K562 (cell line): ENCODE measurements at regions not wholly inside any gene's neighbourhood (a gene's known extent, or its start where the extent isn't known, plus 50 kb on each side); places are given as distances from the start of the nearest gene placed in this dataset.

Experiments
- ATAC-seq: fragments of 200-7000 bp; cut with Tn5 transposase; 3 replicates; pipeline ENCODE4 v1.9.1; 2020; ENCODE audit warnings: moderate library complexity
- BruUV-seq: library from RNA; stranded (reverse); fragments of 400-500 nt; replicated peaks from 2 replicates; lab custom pipeline; 2021; lab: Mats Ljungman, UMichigan
- CTCF ChIA-PET: fragments of 300-600 bp; formaldehyde crosslinking; extraction: SDS; loops from one replicate; lab custom pipeline; 2021; ENCODE audit warnings: low intra/inter-chr PET ratio; lab: Yijun Ruan, JAX
- POLR2A ChIA-PET: fragments of 300-600, 350-650 bp; sonication (Branson Sonifier 250); formaldehyde crosslinking; extraction: SDS; loops from one replicate; lab custom pipeline; 2021; ENCODE audit warnings: antibody characterized with exemption, inconsistent platforms; lab: Yijun Ruan, JAX
- DNase-seq, 4 experiments: peaks; one replicate each; pipeline versions ENCODE4 v3.0.0 to v3.0.0-alpha.2; 2011 to 2018; ENCODE audit warnings: low spot score in 3 of 4, mixed read lengths in 3 of 4; ENCODE audit errors: extremely low read depth in 1 of 4
- FAIRE-seq: peaks from 2 replicates; lab custom pipeline; 2011; peaks lifted over from hg19 to GRCh38; lab: Jason Lieb, UNC
- H2AFZ ChIP-seq: 2 replicates; pipeline ENCODE4 v1.6.0; 2011; ENCODE audit warnings: low read depth, low read length, control low read depth, inconsistent platforms
- H3K27ac ChIP-seq: fragments of 200-600 bp; 3 replicates; pipeline ENCODE4 v1.8.0; 2011; ENCODE audit warnings: low read depth, mild to moderate bottlenecking, control low read depth, inconsistent platforms, low read length, moderate library complexity, mixed read lengths; ENCODE audit errors: extremely low read depth
- H3K27me3 ChIP-seq, 2 experiments: fragments of 300-600 bp in 1 of 2; 2 replicates in 1 of 2; 3 replicates in 1 of 2; pipeline versions ENCODE4 v1.6.0 to v1.8.0; 2011; ENCODE audit warnings: inconsistent platforms in 2 of 2, low read length in 2 of 2, mild to moderate bottlenecking in 1 of 2, mixed read lengths in 1 of 2, moderate library complexity in 1 of 2; ENCODE audit not compliant: control insufficient read depth in 2 of 2, insufficient read depth in 2 of 2
- H3K36me3 ChIP-seq: fragments of 300-600 bp; 3 replicates; pipeline ENCODE4 v1.8.0; 2011; ENCODE audit warnings: mild to moderate bottlenecking, low read length, inconsistent platforms; ENCODE audit not compliant: control insufficient read depth, insufficient read depth
- H3K4me1 ChIP-seq, 2 experiments: fragments of 200-600 bp in 1 of 2; replicated peaks in 1 of 2; 2 replicates in 1 of 2; 3 replicates in 1 of 2; pipeline versions ENCODE4 v1.5.1 to v1.8.0; 2011; ENCODE audit warnings: inconsistent platforms in 2 of 2, low read length in 2 of 2, mild to moderate bottlenecking in 1 of 2, mixed read lengths in 1 of 2, moderate library complexity in 1 of 2; ENCODE audit not compliant: control insufficient read depth in 2 of 2, insufficient read depth in 2 of 2
- H3K4me2 ChIP-seq: 2 replicates; pipeline ENCODE4 v1.6.1; 2011; ENCODE audit warnings: low read length, control low read depth, inconsistent platforms, mixed read lengths; ENCODE audit not compliant: insufficient read depth
- H3K4me3 ChIP-seq: fragments of 200-600 bp; sonication (generic), shearing (Covaris generic); 2 replicates; pipeline ENCODE4 v1.5.1; 2016; ENCODE audit warnings: control low read depth, inconsistent platforms
- H3K79me2 ChIP-seq: fragments of 200-600 bp; 3 replicates; pipeline ENCODE4 v1.8.0; 2011; ENCODE audit warnings: low read length, inconsistent platforms; ENCODE audit not compliant: control insufficient read depth, insufficient read depth
- H3K9ac ChIP-seq, 2 experiments: 2 replicates each; pipeline versions ENCODE4 v1.6.0 to v1.6.1; 2011; ENCODE audit warnings: low read depth in 2 of 2, low read length in 2 of 2, control low read depth in 1 of 2, inconsistent platforms in 1 of 2, mild to moderate bottlenecking in 1 of 2, mixed read lengths in 1 of 2; ENCODE audit not compliant: insufficient read depth in 1 of 2
- H3K9me1 ChIP-seq: one replicate; pipeline ENCODE4 v1.6.0; 2011; ENCODE audit warnings: inconsistent platforms, mild to moderate bottlenecking, low read length, moderate library complexity; ENCODE audit not compliant: control insufficient read depth, insufficient read depth
- H3K9me3 ChIP-seq: replicated peaks from 2 replicates; pipeline ENCODE4 v1.5.1; 2011; ENCODE audit warnings: low read depth, low read length, inconsistent platforms; ENCODE audit not compliant: control insufficient read depth, insufficient read depth
- H4K20me1 ChIP-seq: replicated peaks from 2 replicates; pipeline ENCODE4 v1.6.1; 2011; ENCODE audit warnings: low read length, inconsistent platforms, mixed read lengths; ENCODE audit not compliant: control insufficient read depth, insufficient read depth
- BCL6 ChIP-seq: fragments of 250-450 bp; sonication (Bioruptor Pico); IDR thresholded peaks from 2 replicates; pipeline ENCODE4 v1.4.0; 2020
- CBFA2T2 ChIP-seq: fragments of 450-650 bp; conservative IDR thresholded peaks from 2 replicates; pipeline ENCODE4 v1.6.1; 2017; ENCODE audit warnings: mild to moderate bottlenecking
- GTF3C2 ChIP-seq: IDR thresholded peaks from 3 replicates; pipeline ENCODE4 v1.6.1; 2011; ENCODE audit warnings: borderline replicate concordance, mild to moderate bottlenecking, moderate library complexity; ENCODE audit not compliant: insufficient read length; ENCODE audit errors: extremely low read depth
- LCOR ChIP-seq: sonication (generic); formaldehyde crosslinking; IDR thresholded peaks from 2 replicates; pipeline ENCODE4 v1.8.0; 2022; ENCODE audit warnings: mild to moderate bottlenecking, missing genetic modification reagents
- NFXL1 ChIP-seq: fragments of 450-650 bp; formaldehyde crosslinking; IDR thresholded peaks from 2 replicates; pipeline ENCODE4 v1.4.0; 2021; ENCODE audit warnings: mild to moderate bottlenecking
- PHF8 ChIP-seq: fragments of 200-600 bp; sonication (generic); IDR thresholded peaks from 2 replicates; pipeline ENCODE4 v1.6.1; 2012; ENCODE audit warnings: mixed run types, mild to moderate bottlenecking, inconsistent platforms, low read length, moderate library complexity, borderline replicate concordance
- RBFOX2 ChIP-seq: fragments of 200-400 bp; formaldehyde crosslinking; IDR thresholded peaks from 2 replicates; pipeline ENCODE4 v1.6.1; 2017; ENCODE audit warnings: low read depth, mild to moderate bottlenecking, low read length, moderate library complexity
- SMARCE1 ChIP-seq: fragments of 450-650 bp; IDR thresholded peaks from 2 replicates; pipeline ENCODE4 v1.7.1; 2016; ENCODE audit warnings: mild to moderate bottlenecking
- SP1 ChIP-seq: sonication (generic); formaldehyde crosslinking; IDR thresholded peaks from 2 replicates; pipeline ENCODE4 v1.8.1; 2022; ENCODE audit warnings: mild to moderate bottlenecking, missing genetic modification reagents
- SRSF9 ChIP-seq: fragments of 200-400 bp; formaldehyde crosslinking; IDR thresholded peaks from 2 replicates; pipeline ENCODE4 v1.6.1; 2017; ENCODE audit warnings: low read depth, low read length, borderline replicate concordance
- TRIM25 ChIP-seq: fragments of 450-650 bp; IDR thresholded peaks from 2 replicates; pipeline ENCODE4 v1.7.0; 2016; ENCODE audit warnings: borderline replicate concordance
- ZHX1 ChIP-seq: fragments of 150-350 bp; conservative IDR thresholded peaks from 2 replicates; pipeline ENCODE4 v1.6.1; 2014; ENCODE audit warnings: low read length
- WGBS: fragments of 100-300 bp; shearing (Covaris generic); methylation state at CpG from one replicate; pipeline ENCODE4 v1.1.6; 2016; ENCODE audit warnings: low coverage, mixed read lengths; ENCODE audit not compliant: insufficient coverage; ENCODE audit errors: missing lambda C conversion rate; 5-methylcytosine and 5-hydroxymethylcytosine counted together
- in situ Hi-C: fragments of 300-500 bp; cut with MboI; formaldehyde crosslinking; loops from 4 replicates; pipeline ENCODE4 v1.15.0; 2018; ENCODE audit warnings: inconsistent platforms, mixed read lengths
- intact Hi-C: fragments of 100-400 bp; cut with micrococcal nuclease; formaldehyde crosslinking; loops from 2 replicates; pipeline ENCODE4 v1.14.2; 2022
- TF ChIP-seq, protein P1 (sequence below): fragments of 450-650 bp; IDR thresholded peaks from 2 replicates; pipeline ENCODE4 v1.7.1; 2018; ENCODE audit warnings: mild to moderate bottlenecking, low read depth; ENCODE audit not compliant: partially characterized antibody

DNA sequence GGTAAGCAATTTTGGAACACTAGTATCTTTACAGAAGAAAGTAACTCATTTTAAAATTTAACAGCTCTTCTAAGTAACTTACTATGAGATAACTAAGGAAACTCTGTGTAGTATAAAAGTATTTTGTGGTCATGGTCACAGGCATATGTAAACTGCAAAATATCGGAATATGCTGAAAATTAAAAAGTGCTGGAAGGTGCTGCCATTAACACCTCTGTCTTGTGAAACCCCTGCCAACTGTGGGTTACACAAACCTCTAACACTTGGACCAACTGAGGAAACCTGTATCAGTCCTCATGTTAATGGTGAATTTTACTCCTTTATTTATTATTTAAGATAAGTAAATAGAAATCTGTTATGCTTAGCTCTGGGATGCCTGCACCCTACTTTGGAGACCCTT, 206.7 kb downstream of the LACC1 start:
- Histone ChIP-seq H3K36me3 (no peaks in the 10 kb centered on the region), H3K4me3 (no peak overlapping the region), H3K79me2 (no peaks in the 10 kb centered on the region), H3K4me1 (no peaks in the 10 kb centered on the region), H3K9me3 (no peaks in the 10 kb centered on the region), H3K9ac (no peak overlapping the region), H3K4me2 (no peak overlapping the region), H4K20me1 (no peaks in the 10 kb centered on the region), H2AFZ (no peak overlapping the region), H3K27me3 (no peaks in the 10 kb centered on the region), H3K27ac (no peak overlapping the region), H3K9me1 (no peaks in the 10 kb centered on the region)
- POLR2A ChIA-PET: no interaction called here
- WGBS: 0% methylated on average over 1 of the region's 1 CpG
- CTCF ChIA-PET: no interaction called here
- DNase-seq: no peak
- no peak for ATAC-seq
- BruUV-seq: no TSS peak
- intact Hi-C loops: no loop called here
- no peak for FAIRE-seq
- in situ Hi-C loops: no loop called here
- TF ChIP-seq, protein P1, sequence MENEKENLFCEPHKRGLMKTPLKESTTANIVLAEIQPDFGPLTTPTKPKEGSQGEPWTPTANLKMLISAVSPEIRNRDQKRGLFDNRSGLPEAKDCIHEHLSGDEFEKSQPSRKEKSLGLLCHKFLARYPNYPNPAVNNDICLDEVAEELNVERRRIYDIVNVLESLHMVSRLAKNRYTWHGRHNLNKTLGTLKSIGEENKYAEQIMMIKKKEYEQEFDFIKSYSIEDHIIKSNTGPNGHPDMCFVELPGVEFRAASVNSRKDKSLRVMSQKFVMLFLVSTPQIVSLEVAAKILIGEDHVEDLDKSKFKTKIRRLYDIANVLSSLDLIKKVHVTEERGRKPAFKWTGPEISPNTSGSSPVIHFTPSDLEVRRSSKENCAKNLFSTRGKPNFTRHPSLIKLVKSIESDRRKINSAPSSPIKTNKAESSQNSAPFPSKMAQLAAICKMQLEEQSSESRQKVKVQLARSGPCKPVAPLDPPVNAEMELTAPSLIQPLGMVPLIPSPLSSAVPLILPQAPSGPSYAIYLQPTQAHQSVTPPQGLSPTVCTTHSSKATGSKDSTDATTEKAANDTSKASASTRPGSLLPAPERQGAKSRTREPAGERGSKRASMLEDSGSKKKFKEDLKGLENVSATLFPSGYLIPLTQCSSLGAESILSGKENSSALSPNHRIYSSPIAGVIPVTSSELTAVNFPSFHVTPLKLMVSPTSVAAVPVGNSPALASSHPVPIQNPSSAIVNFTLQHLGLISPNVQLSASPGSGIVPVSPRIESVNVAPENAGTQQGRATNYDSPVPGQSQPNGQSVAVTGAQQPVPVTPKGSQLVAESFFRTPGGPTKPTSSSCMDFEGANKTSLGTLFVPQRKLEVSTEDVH: no peak
- no peak for TF ChIP-seq TRIM25
- no peak for TF ChIP-seq NFXL1 (CRISPR knock-in tag)
- no peak for TF ChIP-seq LCOR
- no peak for TF ChIP-seq SP1 (CRISPR knock-in tag)
- TF ChIP-seq BCL6 (CRISPR knock-in tag): no peak
- TF ChIP-seq SMARCE1: no peak
- no peak for TF ChIP-seq CBFA2T2
- TF ChIP-seq PHF8: no peak
- no peak for TF ChIP-seq RBFOX2
- TF ChIP-seq GTF3C2: no peak
- no peak for TF ChIP-seq SRSF9
- TF ChIP-seq ZHX1: no peak
